ENCODE measurements at regions not wholly inside any gene's neighbourhood (a gene's known extent, or its start where the extent isn't known, plus 50 kb on each side); places are given as distances from the start of the nearest gene placed in this dataset.

DNA sequence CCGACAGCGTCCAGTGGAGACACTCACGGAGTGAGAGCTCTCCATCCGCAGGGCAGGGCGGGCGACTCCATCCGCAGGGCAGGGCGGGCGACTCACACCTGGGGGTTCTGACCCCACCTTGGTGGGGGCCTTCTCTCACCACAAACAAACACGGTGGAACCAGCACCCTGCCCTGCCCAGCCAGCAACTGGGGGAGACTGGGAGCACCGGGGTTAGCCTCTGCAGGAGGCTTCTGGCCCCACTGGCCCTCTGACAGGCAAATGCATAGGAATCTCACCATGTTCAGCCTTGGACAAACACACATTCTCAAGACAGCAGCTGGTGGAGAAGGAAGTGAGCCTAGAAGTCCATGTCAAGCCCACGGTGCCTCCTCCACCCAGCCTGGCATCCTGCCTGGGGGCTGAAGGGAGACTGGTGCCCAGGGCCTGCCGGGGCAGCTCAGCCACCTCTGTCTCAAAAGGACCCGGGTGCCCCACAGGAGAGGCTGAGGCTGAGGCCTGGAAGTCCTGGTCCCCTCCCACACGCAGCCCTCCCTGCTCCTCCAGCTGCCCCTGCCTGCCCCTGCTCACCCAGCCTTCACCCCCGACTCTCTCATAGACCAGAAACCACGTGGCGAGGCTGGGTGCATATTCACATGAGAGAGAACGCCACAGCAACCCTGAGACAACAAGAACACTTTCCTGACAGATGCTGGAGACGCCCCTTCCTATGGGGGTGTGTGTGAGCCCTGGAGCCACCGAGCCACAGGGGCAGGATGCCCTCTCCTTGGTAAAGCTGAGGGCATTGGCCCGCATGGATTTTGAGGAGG is 98.4 kb upstream of the B3GAT1 start:
- no peak overlapping the region for H3K4me3 ChIP-seq (ENCODE audit: low read depth, low read length)
- TF ChIP-seq, protein P1, sequence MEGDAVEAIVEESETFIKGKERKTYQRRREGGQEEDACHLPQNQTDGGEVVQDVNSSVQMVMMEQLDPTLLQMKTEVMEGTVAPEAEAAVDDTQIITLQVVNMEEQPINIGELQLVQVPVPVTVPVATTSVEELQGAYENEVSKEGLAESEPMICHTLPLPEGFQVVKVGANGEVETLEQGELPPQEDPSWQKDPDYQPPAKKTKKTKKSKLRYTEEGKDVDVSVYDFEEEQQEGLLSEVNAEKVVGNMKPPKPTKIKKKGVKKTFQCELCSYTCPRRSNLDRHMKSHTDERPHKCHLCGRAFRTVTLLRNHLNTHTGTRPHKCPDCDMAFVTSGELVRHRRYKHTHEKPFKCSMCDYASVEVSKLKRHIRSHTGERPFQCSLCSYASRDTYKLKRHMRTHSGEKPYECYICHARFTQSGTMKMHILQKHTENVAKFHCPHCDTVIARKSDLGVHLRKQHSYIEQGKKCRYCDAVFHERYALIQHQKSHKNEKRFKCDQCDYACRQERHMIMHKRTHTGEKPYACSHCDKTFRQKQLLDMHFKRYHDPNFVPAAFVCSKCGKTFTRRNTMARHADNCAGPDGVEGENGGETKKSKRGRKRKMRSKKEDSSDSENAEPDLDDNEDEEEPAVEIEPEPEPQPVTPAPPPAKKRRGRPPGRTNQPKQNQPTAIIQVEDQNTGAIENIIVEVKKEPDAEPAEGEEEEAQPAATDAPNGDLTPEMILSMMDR (IDR thresholded peaks at IDR 0.05; ENCODE audit: low read depth, low read length) = no peak

DNA sequence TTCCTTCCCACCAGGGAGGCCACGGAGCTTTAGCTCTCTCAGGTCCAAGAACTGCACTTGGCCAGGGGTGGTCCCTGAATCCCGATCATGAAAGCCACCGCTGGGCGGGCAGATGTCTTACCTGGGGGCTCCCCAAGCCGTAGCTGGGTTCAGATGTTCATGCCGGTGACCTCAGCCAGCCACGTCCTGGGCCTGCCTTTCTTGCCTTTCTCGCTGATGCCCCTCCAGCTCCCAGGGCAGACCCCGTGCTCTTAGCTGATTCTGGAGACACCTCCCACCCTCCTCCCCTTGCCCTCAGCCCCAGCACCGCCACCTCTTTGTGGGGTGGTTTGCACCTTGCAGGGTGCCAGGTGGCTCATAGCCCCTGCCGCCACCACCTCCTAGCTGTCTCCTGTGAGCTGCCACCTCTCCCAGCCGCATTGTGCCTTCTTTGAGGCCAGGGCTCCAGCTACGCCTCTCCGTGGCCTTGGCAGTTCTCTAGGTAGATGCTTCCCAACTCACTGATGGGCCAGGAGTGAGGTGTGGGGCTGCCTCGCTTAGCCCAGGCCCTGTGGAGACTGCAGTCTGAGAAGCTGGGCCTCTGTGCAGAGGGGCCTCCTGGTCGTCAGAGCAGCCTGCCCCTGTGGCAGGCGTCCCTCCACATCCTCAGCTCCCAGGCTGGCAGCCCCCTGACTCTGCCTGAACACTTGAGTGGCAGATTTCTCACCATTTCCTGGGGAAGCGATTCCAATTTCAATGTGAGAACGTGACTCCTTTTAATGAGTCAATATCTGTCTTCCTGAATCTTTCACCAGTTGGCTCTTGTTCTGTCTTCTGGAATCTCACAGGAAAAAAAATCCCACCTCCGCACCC is 97.6 kb upstream of the B3GAT1 start:
- TF ChIP-seq, protein P1 (IDR thresholded peaks at IDR 0.05; ENCODE audit: low read depth, low read length) = no peak
- H3K4me3 ChIP-seq (ENCODE audit: low read depth, low read length) = no peak overlapping the region

DNA sequence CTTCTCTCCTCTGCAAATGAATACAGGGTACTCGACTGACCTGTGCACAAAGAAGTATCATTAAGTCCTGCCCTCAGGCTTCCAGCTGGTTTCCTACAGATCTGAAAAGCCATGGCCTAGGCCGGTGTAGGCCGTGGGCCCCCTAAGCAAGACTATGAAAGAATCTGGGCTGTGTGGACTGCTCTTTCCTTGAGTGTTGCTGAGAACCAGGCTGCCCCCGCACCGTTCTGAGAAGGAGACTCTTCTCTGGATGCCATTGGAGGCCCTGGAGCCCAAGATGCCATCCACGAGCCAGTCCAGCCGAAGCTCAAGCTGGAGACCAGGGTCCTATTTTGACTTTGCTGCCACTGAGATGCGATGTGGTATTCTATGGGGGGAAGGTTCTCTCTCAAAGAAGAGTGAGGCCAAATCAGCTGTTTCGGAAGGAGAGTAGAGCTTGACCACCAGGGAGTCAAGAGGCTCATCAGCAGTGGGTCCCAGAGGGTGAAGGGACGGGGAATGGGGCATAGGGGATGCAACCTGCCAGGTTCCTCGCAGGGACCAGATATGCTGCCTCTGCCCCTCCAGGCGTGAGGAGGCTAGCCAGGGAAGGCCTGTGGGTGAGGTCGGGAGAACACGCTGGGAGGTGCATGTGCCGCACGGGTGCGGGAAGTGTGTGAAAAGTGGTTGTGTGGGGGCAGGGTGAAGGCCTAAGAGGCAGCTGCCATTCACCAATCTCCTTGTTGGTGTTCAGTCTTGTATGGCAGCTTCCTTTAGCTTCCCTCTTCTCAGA is 96.4 kb upstream of the B3GAT1 start:
- TF ChIP-seq, protein P1 (IDR thresholded peaks at IDR 0.05; ENCODE audit: low read depth, low read length) = no peak
- H3K4me3 ChIP-seq (ENCODE audit: low read depth, low read length) = no peak overlapping the region

DNA sequence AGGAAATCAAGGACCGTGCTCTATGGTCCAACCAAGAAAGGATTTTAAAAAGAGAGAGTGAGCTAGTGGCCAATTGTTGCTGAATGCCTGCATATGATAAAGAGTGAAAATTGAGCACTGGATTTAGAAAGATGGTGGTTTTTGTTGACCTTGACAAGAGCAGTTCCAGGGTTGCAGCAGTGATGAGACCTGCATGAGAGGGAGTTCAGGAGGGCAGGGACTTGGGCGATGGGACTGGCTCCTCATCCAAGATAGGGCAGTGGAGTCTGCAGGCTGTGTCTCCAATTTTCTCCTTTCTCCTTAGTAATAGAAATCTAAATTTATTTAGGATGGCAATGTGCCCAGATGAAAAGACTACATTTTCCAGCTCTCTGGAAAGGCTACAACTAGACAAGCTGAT is 94.0 kb upstream of the B3GAT1 start:
- TF ChIP-seq, protein P1 (IDR thresholded peaks at IDR 0.05; ENCODE audit: low read depth, low read length) = no peak
- no peak overlapping the region for H3K4me3 ChIP-seq (ENCODE audit: low read depth, low read length)

DNA sequence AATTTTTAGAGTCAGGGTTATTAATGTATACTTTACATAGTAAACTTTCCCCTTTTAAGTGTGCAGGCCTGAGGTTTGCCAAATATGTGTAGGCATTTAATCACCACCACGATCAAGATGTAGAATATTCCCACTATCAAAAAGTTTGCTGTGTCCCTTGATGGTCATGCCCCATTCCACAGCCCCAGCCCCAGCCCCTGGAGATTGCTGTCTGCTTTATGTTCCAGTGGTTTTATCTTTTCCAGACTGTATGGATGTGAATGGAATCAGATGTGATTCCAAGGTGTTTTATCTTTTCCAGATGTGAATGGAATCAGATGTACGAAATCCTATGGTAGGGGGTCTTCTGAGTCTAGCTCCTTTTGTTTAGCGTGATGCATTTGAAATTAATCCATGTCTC is 93.1 kb upstream of the B3GAT1 start:
- TF ChIP-seq, protein P1 (IDR thresholded peaks at IDR 0.05; ENCODE audit: low read depth, low read length) = no peak
- no peak overlapping the region for H3K4me3 ChIP-seq (ENCODE audit: low read depth, low read length)

DNA sequence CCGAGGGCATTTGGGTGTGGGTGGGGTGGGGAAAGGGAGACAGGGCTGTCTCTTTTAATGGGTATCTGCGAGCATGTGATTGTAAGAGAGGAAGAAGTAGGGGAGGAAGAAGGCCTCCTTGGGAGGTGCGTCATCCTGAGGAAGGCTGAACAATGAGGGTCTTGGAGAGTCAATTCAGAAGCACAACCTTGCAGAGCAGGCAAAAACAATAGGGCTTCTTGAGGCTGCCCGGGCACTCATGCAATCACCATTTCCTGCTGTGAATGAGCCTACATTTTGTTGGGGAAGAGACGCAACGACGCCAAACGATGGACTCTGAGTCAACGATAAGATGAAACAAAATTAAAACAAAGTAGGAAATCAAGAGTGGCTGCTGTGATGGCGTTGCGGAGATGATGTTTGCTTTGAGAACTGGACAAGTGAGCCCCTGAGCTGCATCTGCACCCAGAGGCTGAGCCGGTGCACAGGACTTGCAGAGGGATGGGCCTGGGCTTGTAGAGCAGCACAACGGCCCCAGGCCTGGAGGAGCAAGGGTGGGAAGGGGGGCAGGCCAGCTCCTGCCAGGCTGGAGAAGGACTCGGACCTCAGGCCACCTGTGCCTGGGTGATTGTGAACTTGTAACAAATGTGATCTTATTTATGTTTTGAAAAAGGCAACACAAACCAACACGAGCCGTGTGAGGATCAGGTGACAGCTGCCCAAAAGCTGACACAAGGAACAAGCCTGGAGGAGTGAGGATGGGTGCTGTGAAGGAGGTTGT is 92.3 kb upstream of the B3GAT1 start:
- TF ChIP-seq, protein P1 (IDR thresholded peaks at IDR 0.05; ENCODE audit: low read depth, low read length) = no peak
- no peak overlapping the region for H3K4me3 ChIP-seq (ENCODE audit: low read depth, low read length)
